GM12878 (cell line): ENCODE measurements at regions not wholly inside any gene's neighbourhood (a gene's known extent, or its start where the extent isn't known, plus 50 kb on each side); places are given as distances from the start of the nearest gene placed in this dataset.

Experiments
- CBFB ChIP-seq: IDR thresholded peaks from 2 replicates; pipeline ENCODE4 v1.6.1; 2016; ENCODE audit warnings: antibody characterized with exemption, low read depth
- SRF ChIP-seq, 2 experiments: IDR thresholded peaks; 2 replicates each; pipeline ENCODE4 v1.6.1; 2011; ENCODE audit warnings: low read depth in 2 of 2, low read length in 2 of 2, mild to moderate bottlenecking in 1 of 2, moderate library complexity in 1 of 2
- TF ChIP-seq, protein P1 (sequence below), 3 experiments: IDR thresholded peaks in 2 of 3; conservative IDR thresholded peaks in 1 of 3; 2 replicates each; pipeline ENCODE4 v1.5.1; 2011; ENCODE audit warnings: low read depth in 3 of 3, low read length in 3 of 3, mild to moderate bottlenecking in 3 of 3, control low read depth in 2 of 3, moderate library complexity in 2 of 3, inconsistent platforms in 1 of 3, mixed read lengths in 1 of 3; ENCODE audit not compliant: control insufficient read depth in 2 of 3, insufficient read depth in 1 of 3; ENCODE audit errors: extremely low read depth in 1 of 3

DNA sequence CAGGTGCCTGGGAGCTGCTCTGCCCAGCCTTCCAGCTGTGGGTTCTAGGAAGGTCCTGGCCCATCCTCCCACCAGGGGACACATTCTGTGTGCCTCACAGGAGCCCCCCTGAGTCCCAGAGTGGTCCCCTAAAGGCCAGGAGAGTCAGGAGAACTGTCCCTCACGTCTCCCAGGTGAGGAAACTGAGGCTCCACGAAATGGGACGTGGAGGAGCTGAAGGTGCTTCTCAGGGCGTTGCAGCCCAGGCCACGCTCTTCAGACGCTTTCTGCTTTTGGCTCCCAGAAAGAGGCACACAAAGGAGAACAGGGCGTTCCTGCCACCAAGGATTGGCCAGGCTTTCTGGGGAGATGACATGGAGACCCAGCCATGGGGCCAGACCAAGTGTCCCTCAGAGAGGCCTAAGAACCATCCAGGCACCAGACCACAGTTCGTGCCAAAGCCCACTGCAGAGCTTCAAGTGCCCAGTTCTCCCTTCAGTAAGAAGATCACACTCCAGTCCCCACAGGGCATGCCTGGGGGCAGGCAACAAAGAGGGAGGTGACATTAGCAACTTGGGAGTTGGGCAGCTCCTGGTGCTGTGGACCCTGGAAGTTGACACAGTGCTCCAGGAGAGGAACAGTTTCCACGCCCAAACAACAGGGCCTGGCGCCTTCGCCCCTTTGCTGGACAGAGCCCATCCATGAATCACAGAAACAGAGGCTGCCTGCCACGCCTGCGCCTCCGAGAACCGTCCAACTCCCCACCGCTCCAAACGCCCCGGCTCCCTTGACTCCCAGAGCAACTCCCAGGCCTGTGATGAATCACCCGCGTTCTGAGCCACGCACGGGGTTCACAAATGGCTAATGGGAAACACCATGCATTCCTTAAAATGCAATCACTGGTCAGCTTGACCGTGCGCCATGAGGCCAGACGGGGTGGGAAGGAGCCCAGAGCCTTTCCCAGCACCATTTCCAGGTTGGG is 589.2 kb downstream of the BRD1 start:
- TF ChIP-seq CBFB (no peak), SRF (IDR thresholded peaks at IDR 0.05; ENCODE audit: low read depth in 2 of 2, low read length in 2 of 2) (no peak)
- TF ChIP-seq, protein P1, sequence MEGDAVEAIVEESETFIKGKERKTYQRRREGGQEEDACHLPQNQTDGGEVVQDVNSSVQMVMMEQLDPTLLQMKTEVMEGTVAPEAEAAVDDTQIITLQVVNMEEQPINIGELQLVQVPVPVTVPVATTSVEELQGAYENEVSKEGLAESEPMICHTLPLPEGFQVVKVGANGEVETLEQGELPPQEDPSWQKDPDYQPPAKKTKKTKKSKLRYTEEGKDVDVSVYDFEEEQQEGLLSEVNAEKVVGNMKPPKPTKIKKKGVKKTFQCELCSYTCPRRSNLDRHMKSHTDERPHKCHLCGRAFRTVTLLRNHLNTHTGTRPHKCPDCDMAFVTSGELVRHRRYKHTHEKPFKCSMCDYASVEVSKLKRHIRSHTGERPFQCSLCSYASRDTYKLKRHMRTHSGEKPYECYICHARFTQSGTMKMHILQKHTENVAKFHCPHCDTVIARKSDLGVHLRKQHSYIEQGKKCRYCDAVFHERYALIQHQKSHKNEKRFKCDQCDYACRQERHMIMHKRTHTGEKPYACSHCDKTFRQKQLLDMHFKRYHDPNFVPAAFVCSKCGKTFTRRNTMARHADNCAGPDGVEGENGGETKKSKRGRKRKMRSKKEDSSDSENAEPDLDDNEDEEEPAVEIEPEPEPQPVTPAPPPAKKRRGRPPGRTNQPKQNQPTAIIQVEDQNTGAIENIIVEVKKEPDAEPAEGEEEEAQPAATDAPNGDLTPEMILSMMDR (IDR thresholded peaks at IDR 0.05 in 2 of 3, conservative IDR thresholded peaks at IDR 0.05 in 1 of 3; ENCODE audit: control insufficient read depth in 2 of 3, extremely low read depth in 1 of 3, insufficient read depth in 1 of 3, low read depth in 3 of 3, low read length in 3 of 3), result no peak
